HG03575 (cell line): ENCODE measurements at regions not wholly inside any gene's neighbourhood (a gene's known extent, or its start where the extent isn't known, plus 50 kb on each side); places are given as distances from the start of the nearest gene placed in this dataset.
"Not testable (repeated sequence)": the region's sequence is repeated elsewhere in the genome, so short reads cannot be mapped to it uniquely, and the experiment has no call there.

ENCODE experiments used
- ATAC-seq: cut with Tn5 transposase; IDR thresholded peaks from one replicate; pipeline ENCODE4 v1.9.1; 2021; ENCODE audit not compliant: unreplicated experiment, insufficient number of reproducible peaks, low FRiP score; ENCODE audit errors: extremely low read depth

- ATAC-seq: no peak
These were observed 100.4 kb upstream of the HES1 start for GRCh38 chr3:194035406-194036138.

GRCh38 chr3:194036842-194037241 lies 99.1 kb upstream of the HES1 start:
- ATAC-seq: no peak

GRCh38 chr3:194038346-194038745 lies 97.6 kb upstream of the HES1 start:
- ATAC-seq: not testable (repeated sequence)

- no peak for ATAC-seq
These were observed 97.0 kb upstream of the HES1 start for GRCh38 chr3:194038960-194039359.

GRCh38 chr3:194040516-194041273 lies 95.3 kb upstream of the HES1 start:
- no peak for ATAC-seq

- no peak for ATAC-seq
These were observed 93.0 kb upstream of the HES1 start for GRCh38 chr3:194042927-194043326.

- no peak for ATAC-seq
These were observed 92.4 kb upstream of the HES1 start for GRCh38 chr3:194043516-194043915.

GRCh38 chr3:194045289-194045688 lies 90.7 kb upstream of the HES1 start:
- peak; percentile 50 for ATAC-seq

- ATAC-seq: no peak
These were observed 90.0 kb upstream of the HES1 start for GRCh38 chr3:194045919-194046318.

- no peak for ATAC-seq
These were observed 89.4 kb upstream of the HES1 start for GRCh38 chr3:194046531-194046930.

- ATAC-seq: no peak
These were observed 88.8 kb upstream of the HES1 start for GRCh38 chr3:194046995-194047645.

- ATAC-seq: no peak
These were observed 86.6 kb upstream of the HES1 start for GRCh38 chr3:194049394-194049793.

GRCh38 chr3:194050782-194051320 lies 85.1 kb upstream of the HES1 start:
- ATAC-seq: no peak

- no peak for ATAC-seq
These were observed 84.4 kb upstream of the HES1 start for GRCh38 chr3:194051366-194052149.

GRCh38 chr3:194053136-194053535 lies 82.8 kb upstream of the HES1 start:
- no peak for ATAC-seq

GRCh38 chr3:194054016-194054415 lies 81.9 kb upstream of the HES1 start:
- ATAC-seq: no peak

- no peak for ATAC-seq
These were observed 81.4 kb upstream of the HES1 start for GRCh38 chr3:194054540-194054939.

- no peak for ATAC-seq
These were observed 81.0 kb upstream of the HES1 start for GRCh38 chr3:194054961-194055360.

- ATAC-seq: not testable (repeated sequence)
These were observed 79.6 kb upstream of the HES1 start for GRCh38 chr3:194056323-194056722.
